ENCODE measurements at regions not wholly inside any gene's neighbourhood (a gene's known extent, or its start where the extent isn't known, plus 50 kb on each side); places are given as distances from the start of the nearest gene placed in this dataset.
"Not testable (repeated sequence)": the region's sequence is repeated elsewhere in the genome, so short reads cannot be mapped to it uniquely, and the experiment has no call there.

DNA sequence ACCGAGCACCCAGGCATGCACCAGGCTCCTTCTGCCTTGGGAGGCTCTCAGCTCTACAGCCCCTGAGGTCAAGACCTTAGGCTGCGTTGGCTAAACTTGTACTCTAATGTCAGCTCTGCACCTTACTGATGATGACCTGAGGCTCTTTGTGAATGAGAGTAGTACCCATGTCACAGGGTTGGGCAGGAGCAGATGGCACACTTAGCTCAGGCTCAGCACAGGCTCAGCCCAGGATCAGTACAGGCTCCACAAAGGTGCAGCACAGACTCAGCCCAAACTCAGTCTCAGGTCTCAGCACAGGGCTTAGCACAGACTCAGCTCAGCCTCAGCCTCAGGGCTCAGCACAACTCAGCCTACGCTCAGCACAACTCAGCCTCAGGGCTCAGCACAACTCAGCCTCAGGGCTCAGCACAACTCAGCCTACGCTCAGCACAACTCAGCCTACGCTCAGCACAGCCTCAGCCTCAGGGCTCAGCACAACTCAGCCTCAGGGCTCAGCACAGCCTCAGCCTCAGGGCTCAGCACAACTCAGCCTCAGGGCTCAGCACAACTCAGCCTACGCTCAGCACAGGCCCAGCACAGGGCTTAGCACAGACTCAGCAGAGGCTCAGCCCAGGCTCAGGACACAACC lies 128.1 kb downstream of the LIMS4 start:
- FAIRE-seq: not testable (repeated sequence)

DNA sequence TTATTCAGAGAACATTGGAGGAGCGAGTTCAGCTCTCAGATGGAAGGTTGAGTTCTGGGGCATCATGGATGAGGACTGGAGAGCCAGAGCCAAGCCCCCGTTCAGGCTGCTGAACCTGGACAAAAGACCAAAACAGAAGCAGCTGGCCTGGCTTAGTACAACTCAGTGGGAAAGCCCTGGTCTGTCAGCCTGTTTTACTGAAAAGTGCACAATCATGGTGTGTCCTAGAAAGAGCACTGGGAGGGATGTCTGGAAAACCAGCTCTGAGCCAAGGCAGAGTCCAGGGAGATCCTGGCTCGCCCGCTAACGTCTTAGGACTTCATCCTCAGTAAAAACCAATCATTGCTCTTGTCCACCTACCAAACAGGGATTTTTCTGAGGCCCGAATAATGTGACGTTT lies 129.7 kb upstream of the MTLN start:
- in situ Hi-C loops (cut with MboI); DNase-seq (ENCODE audit: extremely low read depth in 1 of 4, low spot score in 3 of 4); H3K9ac ChIP-seq (ENCODE audit: insufficient read depth in 1 of 2, low read depth in 2 of 2, low read length in 2 of 2); H3K4me3 ChIP-seq; H3K4me2 ChIP-seq (ENCODE audit: insufficient read depth, low read length); H3K36me3 ChIP-seq (ENCODE audit: control insufficient read depth, insufficient read depth, low read length); H2AFZ ChIP-seq (ENCODE audit: low read depth, low read length); H3K9me3 ChIP-seq (replicated peaks; ENCODE audit: control insufficient read depth, insufficient read depth, low read depth, low read length); H3K4me1 ChIP-seq (replicated peaks in 1 of 2; ENCODE audit: control insufficient read depth in 2 of 2, insufficient read depth in 2 of 2, low read length in 2 of 2); ATAC-seq; intact Hi-C loops (cut with micrococcal nuclease); POLR2A ChIA-PET; H3K9me1 ChIP-seq (ENCODE audit: control insufficient read depth, insufficient read depth, low read length); CTCF ChIA-PET (ENCODE audit: low intra/inter-chr PET ratio); H3K79me2 ChIP-seq (ENCODE audit: control insufficient read depth, insufficient read depth, low read length); H4K20me1 ChIP-seq (replicated peaks; ENCODE audit: control insufficient read depth, insufficient read depth, low read length); BruUV-seq (replicated peaks); H3K27me3 ChIP-seq (ENCODE audit: control insufficient read depth in 2 of 2, insufficient read depth in 2 of 2, low read length in 2 of 2); H3K27ac ChIP-seq (ENCODE audit: extremely low read depth, low read depth, low read length): not testable (repeated sequence)
- WGBS (ENCODE audit: insufficient coverage, low coverage, missing lambda C conversion rate): 0% methylated on average over 2 of the region's 7 CpGs
- FAIRE-seq: peak; percentile 85

More for the DNA sequence above, 128.1 kb downstream of the LIMS4 start:
- H4K20me1 ChIP-seq (replicated peaks; ENCODE audit: control insufficient read depth, insufficient read depth, low read length); H3K79me2 ChIP-seq (ENCODE audit: control insufficient read depth, insufficient read depth, low read length); H3K4me3 ChIP-seq; BruUV-seq (replicated peaks); H3K9me1 ChIP-seq (ENCODE audit: control insufficient read depth, insufficient read depth, low read length); in situ Hi-C loops (cut with MboI); H3K27ac ChIP-seq (ENCODE audit: extremely low read depth, low read depth, low read length); H3K9me3 ChIP-seq (replicated peaks; ENCODE audit: control insufficient read depth, insufficient read depth, low read depth, low read length); CTCF ChIA-PET (ENCODE audit: low intra/inter-chr PET ratio); ATAC-seq; intact Hi-C loops (cut with micrococcal nuclease); DNase-seq (ENCODE audit: extremely low read depth in 1 of 4, low spot score in 3 of 4); H3K9ac ChIP-seq (ENCODE audit: insufficient read depth in 1 of 2, low read depth in 2 of 2, low read length in 2 of 2); H3K4me1 ChIP-seq (replicated peaks in 1 of 2; ENCODE audit: control insufficient read depth in 2 of 2, insufficient read depth in 2 of 2, low read length in 2 of 2); H3K36me3 ChIP-seq (ENCODE audit: control insufficient read depth, insufficient read depth, low read length); H2AFZ ChIP-seq (ENCODE audit: low read depth, low read length); H3K4me2 ChIP-seq (ENCODE audit: insufficient read depth, low read length); POLR2A ChIA-PET; H3K27me3 ChIP-seq (ENCODE audit: control insufficient read depth in 2 of 2, insufficient read depth in 2 of 2, low read length in 2 of 2): not testable (repeated sequence)
- whole genome bisulfite sequencing (ENCODE audit: insufficient coverage, low coverage, missing lambda C conversion rate): 0% methylated on average over 2 of the region's 6 CpGs

DNA sequence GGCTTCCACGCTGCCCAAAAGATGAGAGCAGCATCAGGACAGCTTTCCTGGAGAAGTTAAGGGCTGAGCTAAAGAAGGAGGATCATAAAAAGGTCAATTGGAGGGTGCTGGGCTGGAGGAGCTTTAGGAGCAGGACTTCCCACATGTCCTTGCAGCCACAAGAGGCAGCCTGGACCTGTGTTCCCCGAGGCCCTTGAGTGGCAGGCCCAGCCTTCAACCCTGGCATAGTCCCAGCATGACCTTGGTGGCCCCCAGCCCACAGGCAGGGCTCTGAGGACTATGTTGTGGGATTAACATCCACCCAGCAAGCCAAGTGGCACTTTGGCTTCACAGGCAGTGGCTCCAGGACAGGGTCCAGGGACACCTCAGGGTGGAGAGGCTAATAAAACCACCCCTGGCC lies 126.8 kb upstream of the MTLN start:
- H2AFZ ChIP-seq (ENCODE audit: low read depth, low read length); H3K27me3 ChIP-seq (ENCODE audit: control insufficient read depth in 2 of 2, insufficient read depth in 2 of 2, low read length in 2 of 2); POLR2A ChIA-PET; DNase-seq (ENCODE audit: extremely low read depth in 1 of 4, low spot score in 3 of 4); FAIRE-seq; intact Hi-C loops (cut with micrococcal nuclease); in situ Hi-C loops (cut with MboI); H4K20me1 ChIP-seq (replicated peaks; ENCODE audit: control insufficient read depth, insufficient read depth, low read length); H3K4me2 ChIP-seq (ENCODE audit: insufficient read depth, low read length); BruUV-seq (replicated peaks); H3K9me1 ChIP-seq (ENCODE audit: control insufficient read depth, insufficient read depth, low read length); H3K9ac ChIP-seq (ENCODE audit: insufficient read depth in 1 of 2, low read depth in 2 of 2, low read length in 2 of 2); H3K27ac ChIP-seq (ENCODE audit: extremely low read depth, low read depth, low read length); H3K4me1 ChIP-seq (replicated peaks in 1 of 2; ENCODE audit: control insufficient read depth in 2 of 2, insufficient read depth in 2 of 2, low read length in 2 of 2); H3K9me3 ChIP-seq (replicated peaks; ENCODE audit: control insufficient read depth, insufficient read depth, low read depth, low read length); H3K36me3 ChIP-seq (ENCODE audit: control insufficient read depth, insufficient read depth, low read length); H3K4me3 ChIP-seq; CTCF ChIA-PET (ENCODE audit: low intra/inter-chr PET ratio); H3K79me2 ChIP-seq (ENCODE audit: control insufficient read depth, insufficient read depth, low read length): not testable (repeated sequence)
- peak; percentile 46 for ATAC-seq
- WGBS (ENCODE audit: insufficient coverage, low coverage, missing lambda C conversion rate): no CpG with 5 or more reads among the region's 2 CpGs

DNA sequence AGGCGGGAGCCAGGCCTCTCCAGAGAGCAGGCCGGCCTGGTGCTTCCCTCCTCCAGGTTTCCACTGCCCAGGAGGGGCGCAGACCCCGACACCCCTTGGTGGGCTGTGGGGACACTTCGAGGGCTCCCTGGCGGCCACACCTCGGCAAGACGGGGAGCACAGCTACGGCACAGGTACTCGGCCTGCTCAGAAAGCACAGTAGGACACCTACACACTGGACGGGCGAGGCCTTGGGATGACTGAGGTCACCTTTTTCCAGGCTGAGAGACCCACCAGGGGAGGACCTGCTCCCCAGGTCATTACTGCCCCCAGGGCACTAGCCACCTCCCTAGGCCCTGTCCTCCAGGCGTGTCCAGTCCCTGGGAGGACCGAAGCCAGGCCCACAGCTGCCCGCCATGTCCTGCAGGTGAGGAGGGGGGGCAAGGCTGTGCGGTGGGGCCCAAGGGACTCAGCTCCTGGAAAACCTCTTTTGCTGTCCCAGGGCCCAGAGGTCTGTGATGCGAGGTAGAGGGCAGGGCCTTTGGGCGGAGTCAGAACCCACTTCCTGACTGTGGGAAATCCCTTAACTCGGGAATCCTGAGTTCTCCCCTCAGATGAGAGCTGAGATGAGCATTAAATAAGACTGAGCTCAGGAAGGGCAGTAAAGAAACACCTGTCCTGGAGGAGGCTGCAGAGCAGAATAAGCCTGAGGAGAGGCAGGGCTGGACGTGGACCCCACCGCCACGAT lies 126.1 kb upstream of the MTLN start:
- CTCF ChIA-PET (ENCODE audit: low intra/inter-chr PET ratio); ATAC-seq; H3K4me2 ChIP-seq (ENCODE audit: insufficient read depth, low read length); BruUV-seq (replicated peaks); H3K27ac ChIP-seq (ENCODE audit: extremely low read depth, low read depth, low read length); H3K27me3 ChIP-seq (ENCODE audit: control insufficient read depth in 2 of 2, insufficient read depth in 2 of 2, low read length in 2 of 2); H3K4me3 ChIP-seq; in situ Hi-C loops (cut with MboI); H3K4me1 ChIP-seq (replicated peaks in 1 of 2; ENCODE audit: control insufficient read depth in 2 of 2, insufficient read depth in 2 of 2, low read length in 2 of 2); H3K9me3 ChIP-seq (replicated peaks; ENCODE audit: control insufficient read depth, insufficient read depth, low read depth, low read length); H3K9ac ChIP-seq (ENCODE audit: insufficient read depth in 1 of 2, low read depth in 2 of 2, low read length in 2 of 2); DNase-seq (ENCODE audit: extremely low read depth in 1 of 4, low spot score in 3 of 4); H3K9me1 ChIP-seq (ENCODE audit: control insufficient read depth, insufficient read depth, low read length); H4K20me1 ChIP-seq (replicated peaks; ENCODE audit: control insufficient read depth, insufficient read depth, low read length); H3K36me3 ChIP-seq (ENCODE audit: control insufficient read depth, insufficient read depth, low read length); intact Hi-C loops (cut with micrococcal nuclease); POLR2A ChIA-PET; H3K79me2 ChIP-seq (ENCODE audit: control insufficient read depth, insufficient read depth, low read length); FAIRE-seq; H2AFZ ChIP-seq (ENCODE audit: low read depth, low read length): not testable (repeated sequence)
- 8% methylated on average over 5 of the region's 22 CpGs for WGBS (ENCODE audit: insufficient coverage, low coverage, missing lambda C conversion rate)

All from K562 (cell line).